Effector memory CD4-positive, alpha-beta T cell (primary cell): ENCODE measurements at regions not wholly inside any gene's neighbourhood (a gene's known extent, or its start where the extent isn't known, plus 50 kb on each side); places are given as distances from the start of the nearest gene placed in this dataset.

Source experiments
- DNase-seq, 3 donors: peaks; one replicate each; pipeline ENCODE4 v3.0.0-alpha.2; 2020
- H3K27ac ChIP-seq: 2 replicates; pipeline ENCODE4 v1.7.0; 2013; ENCODE audit warnings: mild to moderate bottlenecking, low read length, moderate library complexity; ENCODE audit not compliant: insufficient read depth, poor library complexity, severe bottlenecking
- H3K27me3 ChIP-seq: replicated peaks from 2 replicates; pipeline ENCODE4 v1.7.0; 2013; ENCODE audit warnings: mild to moderate bottlenecking, low read length; ENCODE audit not compliant: insufficient read depth, control insufficient read depth, poor library complexity, severe bottlenecking
- H3K36me3 ChIP-seq: 2 replicates; pipeline ENCODE4 v1.7.0; 2013; ENCODE audit warnings: mild to moderate bottlenecking, low read length, moderate library complexity; ENCODE audit not compliant: control insufficient read depth, insufficient read depth
- H3K4me1 ChIP-seq: 2 replicates; pipeline ENCODE4 v1.7.0; 2013; ENCODE audit warnings: low read length, mild to moderate bottlenecking; ENCODE audit not compliant: control insufficient read depth, insufficient read depth, poor library complexity, severe bottlenecking
- H3K4me3 ChIP-seq: 2 replicates; pipeline ENCODE4 v1.7.0; 2013; ENCODE audit warnings: low read length, low read depth, mild to moderate bottlenecking; ENCODE audit not compliant: insufficient read depth, poor library complexity, severe bottlenecking
- H3K9me3 ChIP-seq: 2 replicates; pipeline ENCODE4 v1.7.0; 2013; ENCODE audit warnings: mild to moderate bottlenecking, low read length, moderate library complexity; ENCODE audit not compliant: control insufficient read depth

DNA sequence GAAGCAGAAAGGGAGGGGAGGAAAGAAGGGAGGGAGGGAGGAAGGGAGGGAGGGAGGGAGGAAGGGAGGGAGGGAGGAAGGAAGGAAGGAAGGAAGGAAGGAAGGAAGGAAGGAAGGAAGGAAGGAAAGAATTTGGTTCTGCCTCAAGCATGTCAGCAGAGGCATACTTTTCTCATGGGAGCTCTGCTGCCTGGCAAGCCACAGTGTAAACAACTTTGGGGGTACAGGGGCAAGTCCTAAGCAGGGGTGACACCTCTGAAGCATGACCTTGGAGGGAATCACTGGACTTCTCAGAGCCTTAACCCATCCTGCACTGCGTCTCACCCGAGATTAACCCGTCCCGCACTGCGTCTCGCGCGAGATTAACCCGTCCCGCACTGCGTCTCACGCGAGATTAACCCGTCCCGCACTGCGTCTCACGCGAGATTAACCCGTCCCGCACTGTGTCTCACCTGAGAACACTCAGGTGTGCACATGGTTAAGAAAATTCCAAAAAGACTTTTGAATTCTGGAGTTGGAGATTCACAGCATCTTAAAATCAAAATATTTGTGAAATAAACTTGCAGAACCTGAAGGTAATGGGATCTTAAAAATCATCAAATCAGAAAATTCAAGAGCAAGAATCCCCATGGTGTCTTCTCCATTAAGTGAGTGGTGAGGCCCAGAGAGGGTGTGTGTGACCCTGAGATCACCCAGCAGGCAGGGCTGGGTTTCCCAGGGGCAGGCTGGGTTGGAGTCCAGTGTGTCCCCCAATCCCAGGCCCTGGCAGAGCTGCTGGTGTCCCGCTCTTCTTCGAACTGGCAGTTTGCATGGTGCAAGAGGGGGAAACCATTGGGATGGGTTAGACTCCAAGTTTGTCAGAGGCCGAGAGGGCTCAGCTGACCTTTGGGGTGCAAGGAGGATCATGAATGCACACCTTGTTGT, 190.4 kb downstream of the MN1 start:
- Histone ChIP-seq H3K4me1 (no peaks in the 10 kb centered on the region), H3K27me3 (peaks cover 2% of the 10 kb centered on the region), H3K36me3 (no peaks in the 10 kb centered on the region), H3K4me3 (no peak overlapping the region), H3K27ac (no peak overlapping the region), H3K9me3 (no peaks in the 10 kb centered on the region)
- no peak for DNase-seq

DNA sequence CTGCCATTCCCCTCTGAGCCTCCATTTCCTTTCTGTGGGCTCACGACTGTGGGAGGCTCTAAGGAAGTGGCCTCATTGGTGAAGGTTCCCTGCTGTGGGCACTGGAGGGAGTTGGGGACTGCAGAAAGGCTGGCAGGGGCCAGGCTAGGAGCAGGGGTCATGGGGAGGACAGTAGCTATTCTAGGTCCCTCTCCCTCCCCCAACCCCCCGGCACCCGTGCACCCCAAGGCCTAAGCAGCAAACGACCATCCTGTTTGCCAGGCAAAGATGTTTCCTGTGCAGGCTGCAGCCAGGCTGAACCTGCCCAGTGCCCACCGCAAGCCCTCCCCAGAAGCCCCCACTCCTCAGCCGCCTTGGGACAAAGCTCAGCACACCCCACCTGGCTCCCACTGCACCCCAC, 189.4 kb downstream of the MN1 start:
- no peak for DNase-seq
- no peak overlapping the region for H3K27ac ChIP-seq
- peaks cover 2% of the 10 kb centered on the region for H3K27me3 ChIP-seq
- no peaks in the 10 kb centered on the region for H3K9me3 ChIP-seq
- H3K36me3 ChIP-seq = no peaks in the 10 kb centered on the region
- no peaks in the 10 kb centered on the region for H3K4me1 ChIP-seq
- no peak overlapping the region for H3K4me3 ChIP-seq

DNA sequence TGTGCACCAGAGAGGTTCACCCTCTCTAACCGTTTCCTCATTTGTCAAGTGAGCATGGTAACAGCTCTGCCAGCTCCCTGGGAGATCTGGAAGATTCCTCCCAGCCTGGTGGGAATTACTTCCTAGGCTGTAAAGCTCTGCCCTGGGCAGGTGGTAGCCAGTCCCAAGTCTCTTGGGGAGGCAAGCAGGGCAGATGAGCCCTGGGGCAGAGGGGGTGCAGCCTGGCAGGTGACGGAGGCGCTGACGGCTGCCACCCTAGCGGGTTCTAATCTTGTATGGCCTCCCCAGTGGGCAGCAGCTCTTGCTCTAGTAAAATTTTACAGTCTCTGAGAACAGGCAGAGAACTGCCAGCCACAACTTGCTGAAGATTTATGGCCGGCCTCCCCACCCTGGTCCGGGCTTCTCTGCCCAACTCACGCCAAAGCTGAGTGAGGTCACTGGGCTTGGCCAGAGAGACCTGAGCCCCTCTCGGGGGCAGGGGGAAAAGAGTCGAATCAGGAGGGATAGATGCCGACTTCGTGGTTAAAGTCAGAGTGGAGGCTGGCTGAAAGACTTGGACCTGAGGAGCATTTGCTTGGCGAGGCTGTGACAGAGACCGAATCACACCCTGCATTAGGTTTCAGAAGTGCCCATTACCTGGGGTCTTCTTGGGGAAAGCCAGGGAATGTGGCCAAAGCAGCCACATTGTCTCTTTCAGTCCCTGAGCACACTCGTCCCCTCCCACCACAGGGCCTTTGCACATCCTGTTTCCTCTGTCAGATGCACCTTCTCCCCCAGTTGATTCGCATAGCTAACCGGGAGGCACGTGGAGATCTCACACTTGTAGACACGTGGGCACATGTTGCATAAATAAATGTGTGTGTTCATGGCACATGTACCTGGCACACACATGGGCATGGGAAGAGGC, 188.2 kb downstream of the MN1 start:
- Histone ChIP-seq H3K27me3 (peaks cover 2% of the 10 kb centered on the region), H3K4me1 (no peaks in the 10 kb centered on the region), H3K9me3 (no peaks in the 10 kb centered on the region), H3K27ac (no peak overlapping the region), H3K4me3 (no peak overlapping the region), H3K36me3 (no peaks in the 10 kb centered on the region)
- DNase-seq = no peak

DNA sequence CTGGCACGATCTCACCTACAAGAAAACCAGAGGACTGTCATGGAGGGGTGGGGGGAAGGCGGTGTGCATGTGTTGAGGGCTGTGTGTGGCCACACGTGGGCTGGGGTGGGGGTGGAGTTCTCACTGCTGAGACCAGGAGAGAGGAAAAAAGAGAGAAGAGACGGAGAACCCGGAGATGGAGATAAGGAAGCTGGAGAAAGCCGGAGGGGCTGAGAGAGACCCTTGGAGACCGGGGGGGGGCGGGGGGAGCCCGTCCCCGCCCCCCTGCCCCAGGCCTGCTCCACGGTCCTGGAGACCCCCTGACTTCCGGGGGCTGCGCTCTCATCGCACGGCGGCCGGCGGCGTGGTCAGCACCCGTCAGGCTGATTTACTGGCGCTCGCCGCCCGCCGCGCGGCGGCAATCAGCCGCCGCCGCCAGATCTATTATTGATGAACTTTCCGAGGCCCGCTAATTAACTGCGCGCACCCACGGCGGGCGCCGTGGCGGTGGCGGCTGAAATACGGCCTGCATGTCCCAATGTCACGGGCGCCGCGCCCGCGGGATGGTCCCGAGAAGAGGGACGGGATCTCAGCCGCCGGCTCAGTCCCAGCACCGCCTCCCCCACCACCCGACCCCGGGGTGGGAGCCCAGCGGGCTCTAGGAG, 187.4 kb downstream of the MN1 start:
- peaks cover 2% of the 10 kb centered on the region for H3K27me3 ChIP-seq
- H3K36me3 ChIP-seq = no peaks in the 10 kb centered on the region
- H3K9me3 ChIP-seq = no peaks in the 10 kb centered on the region
- DNase-seq = no peak
- no peaks in the 10 kb centered on the region for H3K4me1 ChIP-seq
- no peak overlapping the region for H3K27ac ChIP-seq
- H3K4me3 ChIP-seq = no peak overlapping the region

DNA sequence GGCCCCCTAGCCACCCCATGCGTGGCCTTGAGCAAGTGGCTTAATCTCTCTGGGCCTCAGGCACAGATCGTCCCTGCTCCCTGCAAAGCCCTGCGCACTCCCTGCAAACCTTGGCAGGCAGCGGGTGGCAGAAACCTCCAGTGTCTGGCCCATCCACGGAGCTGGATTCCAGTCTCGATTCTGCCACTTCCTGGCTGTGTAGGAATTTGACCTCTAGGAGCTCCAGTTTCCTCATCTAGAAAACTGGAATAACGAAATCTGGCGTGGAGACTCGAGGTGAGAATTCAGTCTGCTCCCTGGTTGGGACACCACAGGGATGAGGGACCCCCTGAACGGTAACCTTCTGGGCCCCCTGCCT, 186.9 kb downstream of the MN1 start:
- H3K9me3 ChIP-seq = no peaks in the 10 kb centered on the region
- H3K4me1 ChIP-seq = no peaks in the 10 kb centered on the region
- no peak overlapping the region for H3K27ac ChIP-seq
- H3K36me3 ChIP-seq = no peaks in the 10 kb centered on the region
- no peak for DNase-seq
- H3K4me3 ChIP-seq = no peak overlapping the region
- peaks cover 2% of the 10 kb centered on the region for H3K27me3 ChIP-seq

DNA sequence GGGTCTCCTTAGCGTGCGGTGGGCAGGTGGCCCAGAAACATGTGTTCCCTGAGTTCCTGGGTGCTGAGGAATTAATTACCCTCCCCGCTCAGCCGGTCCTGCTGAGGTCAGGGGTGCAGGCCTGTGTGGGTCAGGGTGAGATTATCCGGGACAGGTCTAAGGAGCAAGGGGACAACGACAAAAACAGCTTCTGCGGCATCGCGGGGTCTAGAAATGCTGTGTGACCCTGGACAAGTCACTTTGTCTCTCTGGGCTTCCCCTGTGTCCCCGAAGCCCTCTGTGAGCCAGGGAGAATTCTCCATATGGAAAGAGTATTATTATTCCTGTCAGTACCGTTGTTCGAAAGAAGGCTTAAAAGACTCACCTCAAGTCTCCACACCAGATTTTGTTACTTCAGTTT, 186.1 kb downstream of the MN1 start:
- Histone ChIP-seq H3K4me3 (no peak overlapping the region), H3K9me3 (no peaks in the 10 kb centered on the region), H3K27ac (no peak overlapping the region), H3K27me3 (peaks cover 2% of the 10 kb centered on the region), H3K4me1 (no peaks in the 10 kb centered on the region), H3K36me3 (no peaks in the 10 kb centered on the region)
- DNase-seq = no peak

DNA sequence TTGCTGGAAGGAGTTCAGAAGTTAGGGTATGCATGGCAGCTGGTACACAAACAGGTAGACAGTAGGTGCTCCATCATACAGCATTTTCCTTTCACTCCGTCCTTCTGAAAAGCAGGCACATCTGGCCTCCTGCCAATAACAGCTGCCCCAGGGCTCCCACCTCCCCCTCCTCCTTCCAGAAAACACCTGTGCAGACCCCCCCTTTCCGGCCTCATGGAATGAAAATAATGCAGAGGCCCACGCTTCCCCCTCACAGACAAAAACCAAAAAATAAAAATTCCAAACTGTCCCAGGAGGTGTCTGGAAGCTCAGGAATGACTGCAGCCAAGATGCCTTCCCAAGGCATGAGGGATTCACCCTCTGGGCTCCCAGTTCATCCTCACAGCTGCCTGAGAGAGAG, 185.5 kb downstream of the MN1 start:
- no peak overlapping the region for H3K27ac ChIP-seq
- no peak for DNase-seq
- H3K36me3 ChIP-seq = no peaks in the 10 kb centered on the region
- H3K27me3 ChIP-seq = peaks cover 2% of the 10 kb centered on the region
- no peaks in the 10 kb centered on the region for H3K9me3 ChIP-seq
- H3K4me1 ChIP-seq = no peaks in the 10 kb centered on the region
- no peak overlapping the region for H3K4me3 ChIP-seq

DNA sequence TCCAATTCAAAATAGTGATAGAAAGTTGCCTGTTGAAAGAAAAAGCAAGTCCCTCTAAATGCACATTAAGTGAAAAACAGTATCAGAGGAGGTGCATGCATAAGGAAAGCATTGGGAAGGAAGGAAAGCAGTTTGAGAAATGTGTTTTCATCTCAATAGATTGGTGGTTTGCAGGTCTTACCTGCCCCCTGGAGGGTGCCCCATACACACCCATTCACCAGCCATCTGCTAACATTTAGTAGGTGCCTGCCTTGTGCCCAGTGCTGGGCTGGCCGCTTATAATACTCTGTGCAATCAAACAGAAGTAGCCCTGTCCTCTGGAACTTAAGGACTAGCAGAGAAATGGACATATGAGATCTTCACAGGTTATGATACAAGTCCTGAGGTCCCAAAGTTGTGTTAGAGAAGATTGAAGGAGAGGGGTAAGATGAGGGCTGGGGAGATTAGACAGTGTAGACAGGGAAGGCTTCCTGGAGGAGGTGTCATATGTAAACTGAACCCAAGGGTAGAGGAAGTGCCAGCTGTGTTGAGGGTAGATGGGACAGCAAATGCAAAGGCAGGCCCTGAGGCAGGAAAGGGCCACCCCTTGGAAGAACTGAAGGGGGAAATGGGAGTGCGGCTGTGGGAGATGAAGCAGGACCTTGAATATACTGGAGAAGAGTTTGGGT, 184.2 kb downstream of the MN1 start:
- H3K4me3 ChIP-seq = no peak overlapping the region
- DNase-seq = no peak
- no peak overlapping the region for H3K27ac ChIP-seq
- H3K4me1 ChIP-seq = no peaks in the 10 kb centered on the region
- no peaks in the 10 kb centered on the region for H3K36me3 ChIP-seq
- peaks cover under 1% of the 10 kb centered on the region for H3K27me3 ChIP-seq
- H3K9me3 ChIP-seq = no peaks in the 10 kb centered on the region

DNA sequence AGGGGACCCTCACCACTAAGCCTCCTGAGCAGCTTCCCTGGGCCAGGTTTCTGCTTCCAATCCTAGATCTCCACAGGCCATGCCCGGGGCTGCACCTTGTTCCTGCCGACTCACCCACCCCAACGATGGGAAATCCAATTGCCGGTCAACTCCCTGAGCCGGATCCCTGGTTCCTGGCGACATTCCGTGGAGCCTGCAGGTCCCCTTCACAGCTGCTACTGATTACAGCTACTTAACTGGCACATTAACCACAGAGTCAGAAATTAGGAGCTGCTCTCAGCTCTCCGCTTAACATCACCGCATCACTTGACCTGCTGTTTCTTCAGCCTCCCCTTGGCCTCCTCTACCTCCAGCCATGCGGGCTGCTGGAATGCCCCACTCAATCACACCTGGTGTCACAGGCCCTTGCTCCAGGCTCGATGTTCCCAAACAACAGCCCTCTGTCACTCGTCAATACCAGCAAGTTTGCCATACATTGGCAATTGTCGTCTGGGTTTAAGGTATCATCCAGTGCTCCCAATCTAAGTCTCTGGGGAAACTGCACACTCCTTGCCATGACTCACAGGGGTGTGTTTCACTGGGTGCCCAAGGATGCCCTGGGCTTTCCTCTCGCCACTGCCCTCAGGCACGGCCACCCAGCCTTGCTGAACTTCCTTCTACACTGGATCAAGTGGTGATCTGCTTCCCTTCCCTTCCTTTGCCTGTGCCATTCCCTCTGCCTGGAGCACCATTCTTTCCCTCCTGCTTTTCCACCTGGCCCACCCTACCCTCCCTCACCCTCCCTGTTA, 181.0 kb downstream of the MN1 start:
- Histone ChIP-seq H3K27ac (no peak overlapping the region), H3K9me3 (no peaks in the 10 kb centered on the region), H3K4me3 (no peak overlapping the region), H3K27me3 (no peaks in the 10 kb centered on the region), H3K36me3 (no peaks in the 10 kb centered on the region), H3K4me1 (no peaks in the 10 kb centered on the region)
- no peak for DNase-seq
